ENCODE measurements at regions not wholly inside any gene's neighbourhood (a gene's known extent, or its start where the extent isn't known, plus 50 kb on each side); places are given as distances from the start of the nearest gene placed in this dataset.

DNA sequence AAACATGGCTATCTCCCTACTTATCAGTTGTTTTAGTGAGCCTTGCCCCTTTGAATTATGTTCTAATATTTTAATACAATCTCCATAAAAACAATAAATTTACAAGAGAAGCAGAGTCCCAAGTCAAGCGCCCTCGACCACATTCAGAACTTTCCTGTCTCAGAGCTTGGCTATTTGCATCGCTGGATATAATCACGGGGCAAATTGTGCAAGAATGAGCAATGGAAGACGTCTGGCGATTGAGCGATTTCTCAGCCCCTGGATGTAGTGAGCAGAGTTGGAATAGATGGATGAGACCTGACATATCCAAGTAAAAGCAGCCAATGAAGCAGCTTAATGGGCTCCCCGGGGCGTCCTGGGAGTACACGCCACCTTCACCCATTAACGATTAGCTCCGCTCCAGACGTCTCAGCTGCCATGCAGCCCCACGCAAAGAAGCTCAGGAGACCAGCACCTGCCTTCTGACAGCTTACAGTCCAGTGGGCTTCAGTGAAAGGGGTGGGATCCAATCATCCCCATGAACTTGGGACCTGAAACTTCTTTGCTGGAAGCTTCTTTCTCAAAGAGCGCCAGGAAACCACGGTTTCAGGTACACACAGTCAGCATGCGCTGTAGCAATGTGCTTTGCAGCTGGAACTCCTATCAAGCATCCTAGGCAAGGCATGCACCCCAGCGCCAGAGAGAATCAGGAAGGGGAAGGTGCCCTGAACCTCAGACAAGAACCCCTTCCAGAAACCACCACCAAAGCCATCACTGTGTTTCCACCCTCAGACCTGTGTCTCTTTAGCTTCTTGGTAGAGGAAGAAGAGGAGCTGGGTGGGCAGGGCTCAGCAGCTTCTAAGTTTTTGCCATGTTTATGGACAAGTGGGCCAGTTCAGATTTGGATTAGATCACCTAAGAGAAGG is 92.0 kb upstream of the IRX4 start:
- H3K27ac Mint-ChIP-seq, result no peak overlapping the region
- H3K27me3 Mint-ChIP-seq, result peaks cover 5 to 15% of the 10 kb centered on the region in 2 donors
- Histone ChIP-seq H3K9me3 (ENCODE audit: control insufficient read depth in 1 of 2, low read length in 2 of 2) (no peaks in the 10 kb centered on the region), H3K4me3 (ENCODE audit: low read length in 2 of 2) (no peak overlapping the region), H3K27ac (ENCODE audit: low read depth, low read length) (no peak overlapping the region), H3K4me1 (ENCODE audit: insufficient read depth, low read length) (no peaks in the 10 kb centered on the region), H3K36me3 (ENCODE audit: insufficient read depth, low read length) (no peaks in the 10 kb centered on the region), H3K27me3 (ENCODE audit: insufficient read depth, low read length) (no peaks in the 10 kb centered on the region)
- intact Hi-C loops (cut with micrococcal nuclease), result no loop called here
- no peaks in the 10 kb centered on the region for H3K36me3 Mint-ChIP-seq
- POLR2A ChIA-PET (ENCODE audit: partially characterized antibody), result no interaction called here
- H3K9me3 Mint-ChIP-seq, result peaks cover 0 to 4% (median 0%) of the 10 kb centered on the region in 8 donors
- no peak for DNase-seq
- no peaks in the 10 kb centered on the region for H3K4me1 Mint-ChIP-seq
- no peak overlapping the region for H3K4me3 Mint-ChIP-seq
- CTCF ChIA-PET (ENCODE audit: partially characterized antibody), result no interaction called here

DNA sequence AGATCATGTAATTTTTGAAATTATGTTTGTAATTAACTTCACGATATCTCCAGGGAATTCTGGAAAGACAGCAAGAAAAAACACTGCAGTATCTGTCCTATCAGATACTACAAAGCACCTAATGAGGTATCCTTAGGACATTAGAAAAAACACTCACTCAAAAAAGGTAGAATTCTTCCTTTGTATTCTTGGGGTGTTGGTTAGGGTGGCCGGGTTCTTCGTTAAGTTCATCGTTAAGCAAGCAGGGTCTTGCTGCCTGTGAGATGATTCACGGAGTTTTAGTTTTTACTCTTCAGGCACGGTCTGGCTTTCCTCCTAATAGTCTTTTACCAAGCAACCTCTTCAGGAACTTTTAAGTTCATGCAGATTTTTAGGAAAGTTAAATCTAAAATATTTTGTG is 91.4 kb upstream of the IRX4 start:
- Histone ChIP-seq H3K36me3 (ENCODE audit: insufficient read depth, low read length) (no peaks in the 10 kb centered on the region), H3K4me3 (ENCODE audit: low read length in 2 of 2) (no peak overlapping the region), H3K27ac (ENCODE audit: low read depth, low read length) (no peak overlapping the region), H3K9me3 (ENCODE audit: control insufficient read depth in 1 of 2, low read length in 2 of 2) (no peaks in the 10 kb centered on the region), H3K27me3 (ENCODE audit: insufficient read depth, low read length) (no peaks in the 10 kb centered on the region), H3K4me1 (ENCODE audit: insufficient read depth, low read length) (no peaks in the 10 kb centered on the region)
- intact Hi-C loops (cut with micrococcal nuclease), result no loop called here
- no peak overlapping the region for H3K27ac Mint-ChIP-seq
- POLR2A ChIA-PET (ENCODE audit: partially characterized antibody), result no interaction called here
- peaks cover 0 to 4% (median 0%) of the 10 kb centered on the region in 8 donors for H3K9me3 Mint-ChIP-seq
- peaks cover 5 to 12% of the 10 kb centered on the region in 2 donors for H3K27me3 Mint-ChIP-seq
- H3K4me1 Mint-ChIP-seq, result no peaks in the 10 kb centered on the region
- CTCF ChIA-PET (ENCODE audit: partially characterized antibody), result no interaction called here
- no peaks in the 10 kb centered on the region for H3K36me3 Mint-ChIP-seq
- H3K4me3 Mint-ChIP-seq, result no peak overlapping the region
- DNase-seq, result no peak

DNA sequence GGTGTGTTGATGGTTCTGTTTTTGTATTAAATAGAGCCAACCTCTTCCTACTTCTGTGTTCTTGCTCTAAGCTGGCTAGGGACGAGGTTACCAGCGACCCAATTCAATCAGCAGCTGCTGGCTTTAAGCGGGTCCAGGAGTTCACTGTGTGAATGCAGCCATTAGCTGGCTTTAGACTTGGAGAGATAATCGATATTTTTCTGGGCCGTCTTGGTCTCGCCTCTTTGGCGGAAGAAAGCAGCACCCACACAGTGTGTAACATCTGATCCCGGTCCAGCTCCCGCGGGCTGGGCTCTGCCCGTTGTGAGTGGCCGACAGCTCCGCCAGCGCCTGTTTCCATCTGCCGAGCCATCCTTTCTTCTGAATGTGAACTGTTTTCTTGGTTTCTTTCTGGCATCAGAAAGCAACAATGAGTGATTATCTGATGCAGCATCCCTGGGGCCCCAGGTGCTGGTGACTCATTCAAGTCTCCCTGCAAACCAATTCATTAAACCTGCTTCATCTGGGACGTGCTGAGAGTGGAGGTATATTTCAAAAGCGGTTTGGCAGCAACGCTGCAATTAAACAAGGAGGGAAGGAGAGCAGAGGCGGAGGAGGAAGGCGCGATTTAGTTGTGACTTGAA is 90.8 kb upstream of the IRX4 start:
- H3K36me3 ChIP-seq (ENCODE audit: insufficient read depth, low read length), result no peaks in the 10 kb centered on the region
- ChIA-PET POLR2A (ENCODE audit: partially characterized antibody) (no interaction called here), CTCF (ENCODE audit: partially characterized antibody) (no interaction called here)
- Mint-ChIP-seq H3K4me3 (no peak overlapping the region), H3K27me3 (peaks cover 4 to 10% of the 10 kb centered on the region in 2 donors), H3K27ac (peak overlapping the region in 1 of 7 donors; percentile 6), H3K9me3 (peaks cover 0 to 4% (median 0%) of the 10 kb centered on the region in 8 donors), H3K4me1 (no peaks in the 10 kb centered on the region), H3K36me3 (no peaks in the 10 kb centered on the region)
- no peaks in the 10 kb centered on the region for H3K27me3 ChIP-seq (ENCODE audit: insufficient read depth, low read length)
- no peaks in the 10 kb centered on the region for H3K4me1 ChIP-seq (ENCODE audit: insufficient read depth, low read length)
- intact Hi-C loops (cut with micrococcal nuclease), result no loop called here
- DNase-seq, result no peak
- no peaks in the 10 kb centered on the region for H3K9me3 ChIP-seq (ENCODE audit: control insufficient read depth in 1 of 2, low read length in 2 of 2)
- H3K27ac ChIP-seq (ENCODE audit: low read depth, low read length), result no peak overlapping the region
- no peak overlapping the region for H3K4me3 ChIP-seq (ENCODE audit: low read length in 2 of 2)

DNA sequence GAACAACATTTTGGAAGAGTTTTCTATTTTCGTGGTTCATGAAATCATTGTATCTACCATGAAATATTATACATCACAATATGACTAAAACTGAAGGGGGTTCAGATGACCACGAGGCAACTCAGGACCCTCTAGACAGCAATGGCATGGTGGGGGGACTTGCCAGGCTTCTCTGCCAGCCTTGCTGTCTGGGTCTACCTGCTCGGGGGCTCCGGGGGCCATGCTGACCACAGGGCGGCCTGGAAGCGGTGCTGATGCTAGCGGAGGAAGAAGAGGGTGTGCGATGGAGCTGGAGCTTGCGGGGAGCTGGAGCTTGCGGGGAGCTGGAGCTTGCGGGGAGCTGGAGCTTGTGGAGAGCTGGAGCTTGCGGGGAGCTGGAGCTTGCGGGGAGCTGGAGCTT is 89.2 kb upstream of the IRX4 start:
- Mint-ChIP-seq H3K27me3 (peaks cover 4 to 7% of the 10 kb centered on the region in 2 donors), H3K4me3 (no peak overlapping the region), H3K27ac (no peak overlapping the region), H3K36me3 (no peaks in the 10 kb centered on the region), H3K9me3 (peaks cover 0 to 2% (median 0%) of the 10 kb centered on the region in 8 donors), H3K4me1 (no peaks in the 10 kb centered on the region)
- no peak for DNase-seq
- Histone ChIP-seq H3K4me1 (ENCODE audit: insufficient read depth, low read length) (no peaks in the 10 kb centered on the region), H3K36me3 (ENCODE audit: insufficient read depth, low read length) (no peaks in the 10 kb centered on the region), H3K4me3 (ENCODE audit: low read length in 2 of 2) (no peak overlapping the region), H3K9me3 (ENCODE audit: control insufficient read depth in 1 of 2, low read length in 2 of 2) (no peaks in the 10 kb centered on the region), H3K27me3 (ENCODE audit: insufficient read depth, low read length) (no peaks in the 10 kb centered on the region), H3K27ac (ENCODE audit: low read depth, low read length) (no peak overlapping the region)
- ChIA-PET CTCF (ENCODE audit: partially characterized antibody) (no interaction called here), POLR2A (ENCODE audit: partially characterized antibody) (no interaction called here)
- intact Hi-C loops (cut with micrococcal nuclease), result no loop called here

DNA sequence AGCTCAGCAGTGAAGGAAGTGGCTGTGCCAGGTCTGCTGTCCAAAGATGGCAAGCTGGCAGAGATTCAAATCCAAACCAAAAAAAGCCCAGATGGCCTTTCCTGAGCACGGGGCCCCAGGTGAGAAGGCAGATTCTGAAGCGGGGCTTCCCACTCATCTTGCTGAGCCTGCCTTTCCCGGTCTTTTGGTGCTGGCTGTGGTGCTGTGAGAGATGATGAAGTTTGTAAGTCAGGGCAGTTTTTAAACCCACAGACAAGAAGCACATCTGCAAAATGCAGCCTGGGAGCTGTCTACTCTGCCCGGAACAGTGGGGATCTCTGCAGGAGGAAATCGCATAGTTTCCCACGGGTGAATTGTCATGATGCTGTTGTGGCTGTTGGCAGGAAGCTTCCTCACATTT is 85.0 kb upstream of the IRX4 start:
- no peaks in the 10 kb centered on the region for H3K27me3 ChIP-seq (ENCODE audit: insufficient read depth, low read length)
- H3K36me3 Mint-ChIP-seq, result no peaks in the 10 kb centered on the region
- intact Hi-C loops (cut with micrococcal nuclease), result no loop called here
- peaks cover 9 to 11% of the 10 kb centered on the region in 2 donors for H3K27me3 Mint-ChIP-seq
- H3K9me3 ChIP-seq (ENCODE audit: control insufficient read depth in 1 of 2, low read length in 2 of 2), result no peaks in the 10 kb centered on the region
- H3K4me1 Mint-ChIP-seq, result no peaks in the 10 kb centered on the region
- no peak overlapping the region for H3K27ac ChIP-seq (ENCODE audit: low read depth, low read length)
- H3K9me3 Mint-ChIP-seq, result peaks cover 0 to 2% (median 0%) of the 10 kb centered on the region in 8 donors
- H3K27ac Mint-ChIP-seq, result no peak overlapping the region
- H3K4me3 ChIP-seq (ENCODE audit: low read length in 2 of 2), result no peak overlapping the region
- H3K4me1 ChIP-seq (ENCODE audit: insufficient read depth, low read length), result no peaks in the 10 kb centered on the region
- ChIA-PET CTCF (ENCODE audit: partially characterized antibody) (no interaction called here), POLR2A (ENCODE audit: partially characterized antibody) (no interaction called here)
- DNase-seq, result no peak
- no peaks in the 10 kb centered on the region for H3K36me3 ChIP-seq (ENCODE audit: insufficient read depth, low read length)
- H3K4me3 Mint-ChIP-seq, result no peak overlapping the region

DNA sequence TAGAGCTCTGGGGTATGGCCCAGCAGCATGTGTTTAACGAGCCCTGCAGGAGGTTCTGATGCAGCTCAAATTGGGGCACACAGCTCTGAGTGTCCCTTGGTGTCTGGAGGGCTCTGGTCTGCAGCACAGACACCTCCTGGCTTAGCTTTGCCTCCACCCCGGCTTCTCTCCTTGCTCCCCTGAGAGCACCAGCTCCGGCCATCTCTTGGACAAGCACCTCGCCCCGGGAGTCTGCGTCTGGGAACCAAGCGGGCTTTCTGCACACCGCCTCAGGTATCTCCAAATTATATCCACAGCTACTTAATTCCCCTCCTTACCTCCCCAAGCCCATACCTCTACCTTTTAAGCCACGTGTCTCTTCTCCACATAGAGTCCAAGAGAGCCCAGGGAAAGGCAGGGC is 83.7 kb upstream of the IRX4 start:
- no peaks in the 10 kb centered on the region for H3K27me3 ChIP-seq (ENCODE audit: insufficient read depth, low read length)
- Mint-ChIP-seq H3K4me3 (no peak overlapping the region), H3K36me3 (no peaks in the 10 kb centered on the region), H3K4me1 (no peaks in the 10 kb centered on the region), H3K27me3 (peaks cover 9 to 13% of the 10 kb centered on the region in 2 donors), H3K27ac (no peak overlapping the region), H3K9me3 (no peaks in the 10 kb centered on the region)
- CTCF ChIA-PET (ENCODE audit: partially characterized antibody), result no interaction called here
- no peak overlapping the region for H3K4me3 ChIP-seq (ENCODE audit: low read length in 2 of 2)
- H3K4me1 ChIP-seq (ENCODE audit: insufficient read depth, low read length), result no peaks in the 10 kb centered on the region
- no peaks in the 10 kb centered on the region for H3K9me3 ChIP-seq (ENCODE audit: control insufficient read depth in 1 of 2, low read length in 2 of 2)
- intact Hi-C loops (cut with micrococcal nuclease), result no loop called here
- POLR2A ChIA-PET (ENCODE audit: partially characterized antibody), result no interaction called here
- no peak for DNase-seq
- no peaks in the 10 kb centered on the region for H3K36me3 ChIP-seq (ENCODE audit: insufficient read depth, low read length)
- no peak overlapping the region for H3K27ac ChIP-seq (ENCODE audit: low read depth, low read length)

DNA sequence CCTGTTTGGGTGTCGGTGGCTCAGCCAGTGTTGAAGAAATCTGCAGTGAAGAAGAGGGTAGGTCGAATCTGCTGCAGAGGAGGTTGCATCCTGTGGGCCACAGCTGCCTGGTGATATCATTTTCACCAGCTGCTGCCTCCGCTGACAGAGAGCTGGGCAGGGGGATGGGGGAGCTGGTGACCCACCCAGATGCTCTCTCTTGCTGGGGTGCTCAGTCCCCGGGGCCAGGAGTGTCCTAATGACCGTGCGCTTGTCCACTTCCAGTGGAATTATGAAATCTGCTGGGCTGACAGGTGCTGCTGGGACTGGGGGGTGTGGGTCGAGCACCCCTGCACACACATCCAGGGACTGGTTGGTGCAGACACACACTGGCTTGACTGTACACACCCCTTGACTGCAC is 83.2 kb upstream of the IRX4 start:
- Mint-ChIP-seq H3K27ac (no peak overlapping the region), H3K9me3 (no peaks in the 10 kb centered on the region), H3K36me3 (no peaks in the 10 kb centered on the region), H3K27me3 (peaks cover 9 to 13% of the 10 kb centered on the region in 2 donors), H3K4me3 (no peak overlapping the region), H3K4me1 (no peaks in the 10 kb centered on the region)
- H3K27ac ChIP-seq (ENCODE audit: low read depth, low read length), result no peak overlapping the region
- H3K27me3 ChIP-seq (ENCODE audit: insufficient read depth, low read length), result no peaks in the 10 kb centered on the region
- DNase-seq, result no peak
- no peaks in the 10 kb centered on the region for H3K4me1 ChIP-seq (ENCODE audit: insufficient read depth, low read length)
- no peaks in the 10 kb centered on the region for H3K9me3 ChIP-seq (ENCODE audit: control insufficient read depth in 1 of 2, low read length in 2 of 2)
- intact Hi-C loops (cut with micrococcal nuclease), result no loop called here
- H3K4me3 ChIP-seq (ENCODE audit: low read length in 2 of 2), result no peak overlapping the region
- no peaks in the 10 kb centered on the region for H3K36me3 ChIP-seq (ENCODE audit: insufficient read depth, low read length)
- POLR2A ChIA-PET (ENCODE audit: partially characterized antibody), result no interaction called here
- CTCF ChIA-PET (ENCODE audit: partially characterized antibody), result no interaction called here

Data from CD4-positive, alpha-beta memory T cell (primary cell).